ENCODE measurements at regions not wholly inside any gene's neighbourhood (a gene's known extent, or its start where the extent isn't known, plus 50 kb on each side); places are given as distances from the start of the nearest gene placed in this dataset.
A peak's percentile ranks its signal among the peaks of the same experiment; 100 is the strongest.

DNA sequence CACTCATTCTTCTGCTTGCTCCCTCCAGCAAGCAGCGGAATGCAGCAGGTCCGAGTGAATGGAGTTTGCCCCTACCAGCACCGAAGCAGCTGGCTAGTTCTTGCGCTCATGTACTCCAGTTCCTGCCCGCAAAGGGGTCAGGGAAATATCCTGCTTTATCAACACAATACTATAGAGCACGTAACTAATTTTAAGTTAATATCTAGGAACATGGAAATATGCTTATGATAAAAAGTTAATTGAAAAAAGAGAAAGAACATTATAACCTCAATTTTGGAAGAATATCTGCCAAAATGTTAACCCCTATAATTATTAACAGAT lies 195.6 kb downstream of the SNCA start:
- Histone ChIP-seq H3K4me3 (ENCODE audit: low read length) (peak overlapping the region; percentile 55), H3K27me3 (ENCODE audit: low read depth, low read length) (no peaks in the 10 kb centered on the region), H3K9ac (ENCODE audit: low read length) (no peak overlapping the region), H3K36me3 (replicated peaks; ENCODE audit: low read depth, low read length) (no peaks in the 10 kb centered on the region), H3K27ac (ENCODE audit: low read length) (no peak overlapping the region), H4K20me1 (ENCODE audit: insufficient read depth, low read length) (no peaks in the 10 kb centered on the region), H3K4me1 (ENCODE audit: low read length) (no peaks in the 10 kb centered on the region), H3K9me3 (ENCODE audit: insufficient read depth, low read length) (no peaks in the 10 kb centered on the region), H3K4me2 (ENCODE audit: low read length) (peak overlapping the region; percentile 64), H2AFZ (ENCODE audit: low read depth, low read length) (peak overlapping the region; percentile 58; the same call in 1 of the 2 replicates), H3K79me2 (ENCODE audit: low read length) (no peaks in the 10 kb centered on the region)
- TF ChIP-seq, protein P1, sequence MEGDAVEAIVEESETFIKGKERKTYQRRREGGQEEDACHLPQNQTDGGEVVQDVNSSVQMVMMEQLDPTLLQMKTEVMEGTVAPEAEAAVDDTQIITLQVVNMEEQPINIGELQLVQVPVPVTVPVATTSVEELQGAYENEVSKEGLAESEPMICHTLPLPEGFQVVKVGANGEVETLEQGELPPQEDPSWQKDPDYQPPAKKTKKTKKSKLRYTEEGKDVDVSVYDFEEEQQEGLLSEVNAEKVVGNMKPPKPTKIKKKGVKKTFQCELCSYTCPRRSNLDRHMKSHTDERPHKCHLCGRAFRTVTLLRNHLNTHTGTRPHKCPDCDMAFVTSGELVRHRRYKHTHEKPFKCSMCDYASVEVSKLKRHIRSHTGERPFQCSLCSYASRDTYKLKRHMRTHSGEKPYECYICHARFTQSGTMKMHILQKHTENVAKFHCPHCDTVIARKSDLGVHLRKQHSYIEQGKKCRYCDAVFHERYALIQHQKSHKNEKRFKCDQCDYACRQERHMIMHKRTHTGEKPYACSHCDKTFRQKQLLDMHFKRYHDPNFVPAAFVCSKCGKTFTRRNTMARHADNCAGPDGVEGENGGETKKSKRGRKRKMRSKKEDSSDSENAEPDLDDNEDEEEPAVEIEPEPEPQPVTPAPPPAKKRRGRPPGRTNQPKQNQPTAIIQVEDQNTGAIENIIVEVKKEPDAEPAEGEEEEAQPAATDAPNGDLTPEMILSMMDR (IDR thresholded peaks at IDR 0.05; ENCODE audit: low read depth, low read length): no peak
- no peak for TF ChIP-seq EZH2phosphoT487 (IDR thresholded peaks at IDR 0.05; ENCODE audit: low read depth)

DNA sequence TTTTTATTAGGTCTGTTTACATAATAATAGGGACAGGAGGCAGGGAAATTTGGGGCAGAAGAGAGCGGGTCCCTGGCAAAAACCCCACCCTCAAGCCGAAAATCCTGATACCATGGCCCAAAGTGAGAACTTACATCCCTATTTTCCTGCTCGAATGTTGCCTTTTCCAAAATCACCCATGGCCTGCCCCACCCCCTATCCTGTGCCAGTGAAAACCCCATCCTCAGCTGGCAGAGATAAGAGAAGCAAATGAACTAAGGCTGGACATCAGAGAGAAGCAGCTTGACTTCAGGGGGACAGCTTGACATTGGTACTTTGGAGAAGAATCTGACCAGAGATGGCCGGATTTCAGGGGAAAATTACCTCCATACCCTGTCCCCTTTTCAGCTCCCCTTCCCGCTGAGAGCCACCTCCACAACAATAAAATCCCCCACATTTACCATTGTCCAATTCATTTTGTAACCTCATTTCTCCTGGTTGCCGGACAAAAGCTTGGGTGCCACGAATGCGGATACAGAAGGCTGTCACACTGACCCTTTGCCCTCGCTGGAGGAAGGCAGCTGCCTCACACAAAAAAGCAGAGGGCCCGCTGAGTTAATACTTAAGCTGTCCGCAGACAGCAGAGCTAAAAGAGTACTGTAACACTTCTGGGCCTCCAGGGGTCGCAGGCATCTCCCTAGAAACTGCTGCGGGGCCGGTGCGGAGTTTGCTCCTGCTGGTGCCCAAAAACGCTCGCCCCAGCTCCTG lies 196.2 kb downstream of the SNCA start:
- Histone ChIP-seq H3K4me2 (ENCODE audit: low read length) (peak overlapping the region; percentile 64), H4K20me1 (ENCODE audit: insufficient read depth, low read length) (no peaks in the 10 kb centered on the region), H3K27ac (ENCODE audit: low read length) (no peak overlapping the region), H3K9me3 (ENCODE audit: insufficient read depth, low read length) (no peaks in the 10 kb centered on the region), H2AFZ (ENCODE audit: low read depth, low read length) (peak overlapping the region; percentile 80; the same call in 1 of the 2 replicates), H3K9ac (ENCODE audit: low read length) (no peak overlapping the region), H3K27me3 (ENCODE audit: low read depth, low read length) (no peaks in the 10 kb centered on the region), H3K4me1 (ENCODE audit: low read length) (no peaks in the 10 kb centered on the region), H3K79me2 (ENCODE audit: low read length) (no peaks in the 10 kb centered on the region), H3K4me3 (ENCODE audit: low read length) (peak overlapping the region; percentile 55), H3K36me3 (replicated peaks; ENCODE audit: low read depth, low read length) (no peaks in the 10 kb centered on the region)
- TF ChIP-seq, protein P1 (IDR thresholded peaks at IDR 0.05; ENCODE audit: low read depth, low read length): peak; percentile 48; the same call in 1 of the 2 replicates
- TF ChIP-seq EZH2phosphoT487 (IDR thresholded peaks at IDR 0.05; ENCODE audit: low read depth): no peak

DNA sequence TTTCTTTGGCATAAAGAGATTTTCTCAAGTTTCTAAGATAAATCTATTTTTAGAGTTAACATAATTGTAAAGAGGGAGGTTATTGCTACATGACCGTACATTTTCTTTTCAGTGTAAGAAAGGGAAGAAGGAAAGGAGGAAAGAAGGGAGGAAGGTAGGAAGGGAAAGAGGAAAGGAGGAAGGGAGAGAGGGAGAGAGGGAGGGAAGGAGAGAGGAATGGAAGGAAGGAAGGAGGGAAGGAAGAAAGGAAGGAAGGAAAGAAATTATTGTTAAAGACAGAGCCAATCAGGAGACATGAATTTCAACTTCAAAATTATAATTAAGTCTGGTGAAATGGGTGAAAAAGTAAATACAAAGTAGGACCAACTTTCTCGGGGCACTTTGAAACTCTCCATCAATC lies 197.6 kb downstream of the SNCA start:
- no peak overlapping the region for H2AFZ ChIP-seq (ENCODE audit: low read depth, low read length)
- H3K36me3 ChIP-seq (replicated peaks; ENCODE audit: low read depth, low read length): no peaks in the 10 kb centered on the region
- H3K79me2 ChIP-seq (ENCODE audit: low read length): no peaks in the 10 kb centered on the region
- no peak overlapping the region for H3K9ac ChIP-seq (ENCODE audit: low read length)
- no peak overlapping the region for H3K4me2 ChIP-seq (ENCODE audit: low read length)
- no peak for TF ChIP-seq EZH2phosphoT487 (IDR thresholded peaks at IDR 0.05; ENCODE audit: low read depth)
- TF ChIP-seq, protein P1 (IDR thresholded peaks at IDR 0.05; ENCODE audit: low read depth, low read length): no peak
- no peak overlapping the region for H3K27ac ChIP-seq (ENCODE audit: low read length)
- H3K27me3 ChIP-seq (ENCODE audit: low read depth, low read length): no peaks in the 10 kb centered on the region
- no peaks in the 10 kb centered on the region for H4K20me1 ChIP-seq (ENCODE audit: insufficient read depth, low read length)
- no peak overlapping the region for H3K4me3 ChIP-seq (ENCODE audit: low read length)
- no peaks in the 10 kb centered on the region for H3K4me1 ChIP-seq (ENCODE audit: low read length)
- no peaks in the 10 kb centered on the region for H3K9me3 ChIP-seq (ENCODE audit: insufficient read depth, low read length)

DNA sequence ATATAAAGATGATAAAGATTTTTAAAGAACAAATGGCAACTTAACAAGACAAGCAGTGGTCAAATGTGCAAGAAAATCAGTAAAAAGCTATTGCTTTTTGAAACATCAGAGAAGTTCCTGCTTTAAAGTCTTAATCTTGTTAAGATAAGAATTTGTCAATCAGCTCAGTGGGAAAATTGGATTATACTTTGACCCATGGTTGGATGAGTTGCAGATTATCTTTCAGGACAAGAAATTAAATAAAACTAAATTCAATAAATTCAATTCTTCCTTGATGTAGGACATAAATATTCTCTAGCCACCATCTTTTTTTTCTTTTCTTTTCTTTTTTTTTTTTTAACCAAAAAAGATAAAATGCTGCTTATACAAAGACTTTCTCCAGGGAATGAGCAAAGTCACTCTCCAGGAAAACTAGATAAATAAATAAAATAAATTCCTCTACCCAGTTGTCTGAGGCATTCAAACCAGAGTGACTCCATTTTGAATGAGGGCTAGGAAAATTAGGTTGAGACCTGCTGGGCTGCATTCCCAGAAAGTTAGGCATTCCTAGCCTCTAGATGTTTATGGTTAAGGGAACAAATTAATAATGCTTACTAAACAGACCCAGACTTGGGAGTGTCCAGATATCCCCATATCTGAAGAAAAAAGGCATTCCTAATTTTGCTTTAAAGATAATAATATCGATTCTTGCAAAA lies 211.2 kb downstream of the SNCA start:
- Histone ChIP-seq H3K27ac (ENCODE audit: low read length) (no peak overlapping the region), H3K4me3 (ENCODE audit: low read length) (no peak overlapping the region), H2AFZ (ENCODE audit: low read depth, low read length) (no peak overlapping the region), H3K9me3 (ENCODE audit: insufficient read depth, low read length) (no peaks in the 10 kb centered on the region), H3K4me1 (ENCODE audit: low read length) (no peaks in the 10 kb centered on the region), H3K36me3 (replicated peaks; ENCODE audit: low read depth, low read length) (no peaks in the 10 kb centered on the region), H3K9ac (ENCODE audit: low read length) (no peak overlapping the region), H3K79me2 (ENCODE audit: low read length) (no peaks in the 10 kb centered on the region), H3K4me2 (ENCODE audit: low read length) (no peak overlapping the region), H3K27me3 (ENCODE audit: low read depth, low read length) (no peaks in the 10 kb centered on the region), H4K20me1 (ENCODE audit: insufficient read depth, low read length) (no peaks in the 10 kb centered on the region)
- TF ChIP-seq, protein P1 (IDR thresholded peaks at IDR 0.05; ENCODE audit: low read depth, low read length): no peak
- no peak for TF ChIP-seq EZH2phosphoT487 (IDR thresholded peaks at IDR 0.05; ENCODE audit: low read depth)
